ENCODE measurements at regions not wholly inside any gene's neighbourhood (a gene's known extent, or its start where the extent isn't known, plus 50 kb on each side); places are given as distances from the start of the nearest gene placed in this dataset.
"Not testable (repeated sequence)": the region's sequence is repeated elsewhere in the genome, so short reads cannot be mapped to it uniquely, and the experiment has no call there.

DNA sequence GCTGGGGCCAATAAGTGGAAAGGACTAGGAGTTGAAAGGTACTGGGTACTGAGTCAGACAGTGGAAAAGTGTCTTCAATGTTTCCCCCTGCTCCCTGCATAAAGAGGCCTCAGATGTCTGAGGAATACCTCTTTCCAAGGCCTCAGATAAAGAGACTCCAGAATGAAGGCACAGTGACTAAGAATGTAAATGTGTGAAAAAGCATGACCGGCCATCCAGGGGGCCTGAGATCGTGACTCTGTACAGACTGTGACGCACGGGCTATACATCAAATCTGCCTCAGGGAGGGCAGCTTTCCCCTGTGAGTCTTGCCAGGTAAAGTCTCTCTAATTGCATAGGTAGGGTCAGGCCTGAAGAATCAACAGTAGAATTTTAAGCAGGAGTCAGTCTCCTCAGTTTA is 1690.5 kb downstream of the KCNT2 start:
- no peak for DNase-seq (ENCODE audit: low read depth in 3 of 3)

DNA sequence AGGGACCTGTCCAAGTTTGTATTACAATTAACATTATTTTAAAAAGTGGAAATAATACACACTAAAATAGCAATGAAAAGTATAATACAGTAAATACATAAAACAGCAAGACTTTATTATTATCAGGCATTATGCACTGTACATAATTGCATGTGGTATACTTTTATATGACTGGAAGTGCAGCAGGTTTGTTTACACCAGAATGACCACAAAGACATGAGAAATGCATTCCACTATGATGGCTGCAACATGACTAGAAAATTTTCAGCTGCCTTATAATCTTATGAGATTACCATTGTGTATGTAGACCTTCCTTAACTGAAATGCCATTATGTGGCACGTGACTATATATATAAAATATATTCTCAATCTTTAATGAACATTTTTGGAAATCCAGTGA is 1699.6 kb downstream of the KCNT2 start:
- DNase-seq (ENCODE audit: low read depth in 3 of 3), result no peak

DNA sequence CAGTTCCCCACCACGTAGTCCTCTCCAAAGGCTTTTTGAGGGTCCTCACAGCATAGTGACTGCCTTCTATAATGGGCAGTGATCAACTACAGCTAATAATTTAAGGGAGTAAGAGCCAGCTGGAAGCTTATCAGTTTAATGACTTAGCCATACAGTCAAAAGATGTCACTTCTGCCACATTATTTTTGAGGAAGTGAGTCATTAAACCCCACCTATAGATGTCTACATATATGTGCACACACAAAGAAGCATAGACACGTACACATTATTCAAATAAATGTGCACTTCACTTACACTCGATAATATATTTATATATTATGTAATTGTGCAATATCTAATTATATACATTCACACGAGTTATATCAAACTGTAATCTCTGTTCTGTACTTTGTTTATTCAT is 1704.7 kb downstream of the KCNT2 start:
- DNase-seq (ENCODE audit: low read depth in 3 of 3), result no peak

DNA sequence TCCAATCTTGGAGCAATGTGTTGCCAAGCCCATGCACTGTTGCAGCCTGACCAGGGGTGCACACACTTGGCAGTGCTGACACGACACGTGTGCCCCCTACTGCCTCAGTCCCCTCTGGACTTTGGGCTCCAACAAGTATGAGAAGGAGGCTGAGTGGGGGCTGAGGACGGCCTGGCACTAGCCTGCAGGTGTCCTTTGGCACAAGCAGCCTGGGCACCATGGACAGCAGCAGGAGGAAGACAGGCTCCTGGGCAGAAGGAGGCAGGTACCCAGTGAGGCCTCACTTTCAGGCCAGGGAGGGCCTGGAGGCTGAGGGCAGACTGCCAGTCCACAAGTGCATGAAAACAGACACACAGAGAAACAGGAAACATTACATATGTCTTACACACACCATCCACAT is 1702.9 kb upstream of the B3GALT2 start:
- no peak for DNase-seq (ENCODE audit: low read depth in 3 of 3)

DNA sequence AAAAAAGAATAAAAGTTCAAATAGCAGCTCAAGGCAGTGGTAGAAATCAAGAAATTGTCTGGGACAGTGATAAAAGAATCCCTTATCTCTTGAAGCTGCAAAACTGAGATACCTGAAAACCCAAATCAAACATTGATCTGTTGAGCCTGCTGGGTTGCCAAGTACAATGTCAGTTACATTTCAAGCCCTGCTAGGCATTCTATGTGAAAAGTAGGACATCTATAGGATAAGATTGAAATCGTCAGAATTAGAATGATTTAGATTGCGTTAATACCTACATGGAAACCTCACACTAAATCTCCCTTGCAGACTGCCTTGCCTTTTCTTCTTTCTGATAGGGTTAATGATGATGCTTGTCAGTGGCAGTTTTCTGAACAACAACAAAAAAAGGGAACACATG is 1684.4 kb upstream of the B3GALT2 start:
- DNase-seq (ENCODE audit: low read depth in 3 of 3), result no peak

DNA sequence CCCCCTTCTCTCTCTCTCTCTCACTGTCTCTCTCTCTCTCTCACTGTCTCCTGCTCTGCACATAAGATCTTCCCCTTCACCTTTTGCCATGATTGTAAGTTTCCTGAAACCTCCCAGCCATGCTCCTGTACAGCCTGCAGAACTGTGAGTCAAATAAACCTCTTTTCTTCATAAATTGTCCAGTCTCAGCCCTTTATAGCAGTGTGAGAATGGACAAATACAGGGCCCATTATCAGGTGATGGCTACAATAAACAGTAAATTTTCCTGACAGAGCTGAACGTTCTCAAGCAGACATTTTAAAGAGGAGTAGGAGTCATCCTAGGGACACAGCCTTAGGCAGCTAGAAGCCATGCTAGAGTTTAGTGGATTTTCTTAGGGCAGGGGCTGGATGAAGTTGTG is 1679.7 kb upstream of the B3GALT2 start:
- no peak for DNase-seq (ENCODE audit: low read depth in 3 of 3)

DNA sequence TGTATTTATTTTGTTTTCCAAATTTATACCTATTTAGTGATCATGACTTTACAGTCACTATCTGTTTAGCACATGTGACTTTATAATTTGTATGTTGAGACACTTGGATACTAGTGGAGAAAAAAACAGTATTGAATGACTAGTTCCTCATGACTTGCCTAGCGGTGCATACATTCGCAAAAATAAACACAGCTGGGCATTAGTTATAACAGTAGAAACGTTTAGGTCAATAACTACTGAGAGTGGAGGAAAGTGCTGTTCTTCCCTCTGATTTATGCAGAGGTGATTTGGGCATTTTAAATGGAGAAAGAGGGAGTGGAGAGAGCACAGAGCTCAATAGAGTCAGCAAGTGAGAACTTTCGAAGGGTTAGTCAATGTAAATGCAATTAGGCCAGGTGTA is 1679.0 kb upstream of the B3GALT2 start:
- DNase-seq (ENCODE audit: low read depth in 3 of 3), result no peak

DNA sequence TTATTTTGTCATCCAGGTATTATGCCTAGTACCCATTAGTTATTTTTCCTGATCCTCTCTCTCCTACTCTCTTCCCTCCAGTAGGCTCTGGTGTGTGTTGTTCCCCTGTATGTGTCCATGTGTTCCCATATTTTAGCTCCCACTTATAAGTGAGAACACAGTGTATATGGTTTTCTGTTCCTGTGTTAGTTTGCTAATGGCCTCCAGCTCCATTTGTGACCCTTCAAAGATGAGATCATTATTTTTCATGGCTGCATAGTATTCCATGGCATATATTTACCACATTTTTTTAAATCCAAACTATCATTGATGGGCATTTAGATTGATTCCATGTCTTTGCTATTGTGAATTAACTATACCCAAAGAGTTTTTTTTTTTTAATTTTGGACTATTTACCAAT is 1675.7 kb upstream of the B3GALT2 start:
- no peak for DNase-seq (ENCODE audit: low read depth in 3 of 3)

DNA sequence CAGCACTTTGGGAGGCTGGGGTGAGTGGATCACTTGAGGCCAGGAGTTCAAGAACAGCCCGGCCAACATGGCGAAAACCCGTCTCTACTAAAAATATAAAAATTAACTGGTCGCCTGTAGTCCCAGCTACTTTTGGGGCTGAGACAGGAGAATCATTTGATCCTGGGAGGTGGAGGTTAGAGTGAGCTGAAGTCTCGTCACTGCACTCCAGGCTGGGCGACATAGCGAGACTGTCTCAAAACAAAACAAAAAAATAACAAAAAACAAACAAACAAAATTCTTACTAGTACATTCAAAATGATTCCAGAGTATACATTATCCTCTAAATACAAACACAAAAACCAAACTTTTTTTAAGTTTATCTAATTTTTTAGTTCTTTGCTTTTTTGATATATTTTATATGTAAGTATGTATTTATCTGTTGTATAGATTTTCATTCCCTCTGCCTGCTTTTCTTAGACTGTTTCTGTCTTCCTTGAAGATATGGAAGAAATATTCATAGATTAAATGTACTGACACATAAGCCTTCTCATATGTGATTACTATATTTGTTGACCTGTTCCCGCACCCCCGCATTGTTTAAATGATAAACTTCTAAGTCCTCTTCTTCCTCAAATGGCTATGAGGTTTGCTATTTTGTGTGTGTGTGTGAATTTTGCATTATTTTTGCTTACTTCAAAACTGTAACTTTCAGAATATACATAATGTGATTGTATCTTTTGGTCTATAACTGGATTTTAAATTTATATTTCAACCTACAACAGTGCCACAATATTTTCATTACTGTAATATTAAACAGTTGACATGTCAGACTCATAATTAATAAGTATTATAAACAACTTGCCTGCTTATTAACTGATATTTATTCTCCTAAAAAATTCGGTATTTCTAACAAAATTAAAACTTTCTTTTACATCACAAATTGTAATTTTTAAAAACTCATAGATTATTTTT is 1674.1 kb upstream of the B3GALT2 start:
- DNase-seq (ENCODE audit: low read depth in 3 of 3), result no peak

DNA sequence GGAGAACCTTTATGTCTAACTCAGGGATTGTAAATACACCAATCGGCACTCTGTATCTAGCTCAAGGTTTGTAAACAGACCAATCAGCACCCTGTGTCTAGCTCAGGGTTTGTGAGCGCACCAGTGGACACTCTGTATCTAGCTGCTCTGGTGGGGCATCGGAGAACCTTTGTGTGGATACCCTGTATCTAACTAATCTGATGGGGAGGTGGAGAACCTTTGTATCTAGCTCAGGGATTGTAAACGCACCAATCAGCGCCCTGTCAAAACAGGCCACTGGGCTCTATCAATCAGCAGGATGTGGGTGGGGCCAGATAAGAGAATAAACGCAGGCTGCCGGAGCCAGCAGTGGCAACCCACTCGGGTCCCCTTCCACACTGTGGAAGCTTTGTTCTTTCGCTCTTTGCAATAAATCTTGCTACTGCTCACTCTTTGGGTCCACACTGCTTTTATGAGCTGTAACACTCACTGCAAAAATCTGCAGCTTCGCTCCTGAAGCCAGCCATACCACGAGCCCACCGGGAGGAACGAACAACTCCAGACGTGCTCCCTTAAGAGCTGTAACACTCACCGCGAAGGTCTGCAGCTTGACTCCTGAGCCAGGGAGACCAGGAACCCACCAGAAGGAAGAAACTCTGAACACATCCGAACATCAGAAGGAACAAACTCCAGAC is 1673.2 kb upstream of the B3GALT2 start:
- not testable (repeated sequence) for DNase-seq (ENCODE audit: low read depth in 3 of 3)

DNA sequence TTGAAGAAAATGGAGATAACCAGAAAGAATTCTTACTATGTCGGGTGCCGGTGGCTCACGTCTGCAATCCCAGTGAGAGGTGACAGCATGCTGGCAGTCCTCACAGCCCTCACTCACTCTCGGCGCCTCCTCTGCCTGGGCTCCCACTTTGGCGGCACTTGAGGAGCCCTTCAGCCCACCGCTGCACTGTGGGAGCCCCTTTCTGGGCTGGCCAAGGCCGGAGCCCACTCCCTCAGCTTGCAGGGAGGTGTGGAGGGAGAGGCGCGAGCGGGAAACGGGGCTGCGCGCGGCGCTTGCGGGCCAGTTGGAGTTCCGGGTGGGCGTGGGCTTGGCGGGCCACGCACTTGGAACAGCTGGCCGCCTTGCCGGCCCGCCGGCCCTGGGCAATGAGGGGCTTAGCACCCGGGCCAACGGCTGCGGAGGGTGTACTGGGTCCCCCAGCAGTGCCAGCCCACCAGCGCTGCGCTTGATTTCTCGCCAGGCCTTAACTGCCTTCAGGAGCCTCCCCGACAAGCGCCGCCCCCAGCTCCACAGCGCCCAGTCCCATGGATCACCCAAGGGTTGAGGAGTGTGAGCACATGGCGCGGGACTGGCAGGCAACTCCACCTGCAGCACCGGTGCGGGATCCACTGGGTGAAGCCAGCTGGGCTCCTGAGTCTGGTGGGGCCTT is 1672.5 kb upstream of the B3GALT2 start:
- DNase-seq (ENCODE audit: low read depth in 3 of 3), result not testable (repeated sequence)

DNA sequence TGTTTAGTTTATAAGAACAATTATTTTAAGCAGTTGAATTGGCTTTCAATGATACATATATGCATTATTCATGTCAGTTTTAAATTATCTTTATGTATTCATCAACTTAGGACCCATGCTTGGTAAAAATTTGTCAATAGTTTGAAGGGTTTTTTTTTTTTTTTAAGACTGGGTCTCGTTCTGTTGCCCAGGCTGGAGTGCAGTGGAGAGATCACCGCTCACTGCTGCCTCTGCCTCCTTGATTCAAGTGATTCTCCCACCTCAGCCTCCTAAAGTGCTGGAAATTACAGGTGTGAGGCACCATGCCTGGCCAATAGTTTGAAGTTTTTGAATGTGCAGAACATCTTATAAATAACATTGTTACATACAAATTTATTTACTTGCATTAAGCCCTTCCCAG is 1671.0 kb upstream of the B3GALT2 start:
- no peak for DNase-seq (ENCODE audit: low read depth in 3 of 3)

DNA sequence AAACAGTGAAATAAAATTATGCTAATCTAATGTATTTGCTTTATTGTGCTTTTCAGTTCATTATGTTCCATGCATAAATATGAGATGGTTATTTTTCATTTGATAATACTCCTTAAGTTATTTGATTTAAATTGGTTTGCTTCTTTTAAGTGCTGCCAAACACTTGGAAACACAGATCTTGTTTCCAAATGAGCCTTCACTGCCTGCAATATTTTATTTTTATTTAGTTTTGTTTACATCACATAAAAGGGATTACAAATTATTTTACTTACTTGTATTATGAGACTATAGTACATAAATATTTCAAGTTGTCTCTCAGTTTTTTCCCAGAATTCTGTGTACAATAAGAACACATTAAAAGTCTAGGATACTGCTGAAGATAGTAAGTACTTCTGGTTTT is 1662.4 kb upstream of the B3GALT2 start:
- no peak for DNase-seq (ENCODE audit: low read depth in 3 of 3)

DNA sequence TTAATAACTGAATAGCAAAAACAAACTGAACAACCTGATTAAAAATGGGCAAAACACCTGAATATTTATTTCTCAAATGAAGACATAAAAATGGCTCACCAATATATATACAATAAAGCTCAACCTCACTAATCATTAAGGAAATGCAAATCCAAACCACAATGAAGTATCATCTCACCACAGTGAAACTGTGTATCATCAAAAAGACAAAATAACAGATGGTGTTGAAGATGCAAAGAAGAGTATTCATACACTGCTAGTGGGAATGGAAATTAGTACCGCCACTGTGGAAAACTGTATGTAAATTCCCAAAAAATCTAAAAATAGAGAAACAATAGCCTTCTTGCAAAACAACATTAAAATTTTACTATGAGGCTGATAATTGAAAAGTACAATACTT is 1660.1 kb upstream of the B3GALT2 start:
- DNase-seq (ENCODE audit: low read depth in 3 of 3), result no peak

DNA sequence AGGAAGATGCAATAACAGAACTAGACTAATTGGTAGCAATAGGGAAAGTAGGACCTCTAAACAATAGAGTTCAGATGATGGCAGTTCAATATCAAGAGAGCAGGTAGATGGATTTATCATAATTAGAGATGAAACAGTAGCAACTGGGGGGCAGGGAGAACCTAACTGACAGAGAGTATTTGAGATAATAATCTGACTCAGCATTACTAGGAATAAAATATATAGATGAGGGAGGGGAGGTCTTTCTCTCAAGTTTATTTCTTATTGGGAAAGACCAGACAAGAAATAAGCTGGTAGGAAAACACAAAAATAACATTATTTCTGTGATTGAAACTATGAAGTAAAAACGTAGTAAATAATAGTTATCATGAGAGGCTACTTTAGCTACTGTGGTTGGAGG is 1656.7 kb upstream of the B3GALT2 start:
- DNase-seq (ENCODE audit: low read depth in 3 of 3), result no peak

DNA sequence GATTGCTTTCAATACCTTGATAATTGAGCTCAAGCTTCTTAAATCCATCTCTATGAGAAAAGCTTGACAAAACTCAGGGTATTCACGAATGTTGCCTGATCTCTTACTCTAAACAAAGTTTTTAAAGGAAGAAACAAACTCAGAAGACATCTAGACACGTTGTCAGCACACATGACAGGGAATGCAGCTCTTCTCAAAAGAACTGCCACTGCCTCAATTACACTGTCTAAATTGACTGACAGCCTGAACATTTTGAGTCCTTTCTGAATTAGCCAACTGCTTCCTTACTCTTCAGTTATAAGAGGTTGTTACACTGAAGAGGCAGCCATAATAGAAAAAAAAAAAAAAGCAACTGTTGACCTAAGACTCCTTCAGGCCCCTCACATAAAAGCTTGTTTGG is 1646.7 kb upstream of the B3GALT2 start:
- DNase-seq (ENCODE audit: low read depth in 3 of 3), result no peak

DNA sequence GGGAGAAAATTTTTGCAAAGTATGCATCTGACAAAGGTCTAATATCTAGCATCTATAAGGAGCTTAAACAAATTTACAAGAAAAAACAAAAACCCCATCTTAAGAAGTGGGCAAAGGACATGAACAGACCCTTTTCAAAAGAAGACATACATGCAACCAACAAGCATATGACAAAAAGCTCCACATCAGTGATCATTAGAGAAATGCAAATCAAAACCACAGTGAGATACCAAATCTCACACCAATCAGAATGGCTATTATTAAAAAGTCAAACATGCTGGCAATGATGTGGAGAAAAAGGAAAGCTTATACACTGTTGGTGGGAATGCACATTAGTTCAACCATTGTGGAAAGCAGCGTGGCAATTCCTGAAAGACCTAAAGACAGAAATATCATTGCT is 1645.2 kb upstream of the B3GALT2 start:
- DNase-seq (ENCODE audit: low read depth in 3 of 3), result not testable (repeated sequence)

DNA sequence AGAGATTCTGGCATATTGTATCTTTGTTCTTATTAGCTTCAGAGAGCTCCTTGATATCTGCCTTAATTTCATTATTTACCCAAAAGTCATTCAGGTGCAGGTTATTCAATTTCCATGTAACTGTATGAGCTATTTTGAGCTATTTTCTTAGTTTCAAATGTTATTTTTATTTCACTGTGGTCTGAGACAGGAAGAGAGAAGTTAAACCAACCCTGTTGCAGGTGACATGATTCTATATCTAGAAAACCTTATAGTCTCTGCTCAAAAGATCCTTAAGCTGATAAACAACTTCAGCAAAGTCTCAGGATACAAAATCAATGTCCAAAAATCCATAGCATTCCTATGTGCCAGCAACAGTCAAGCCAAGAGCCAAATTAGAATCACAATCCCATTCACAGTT is 1644.0 kb upstream of the B3GALT2 start:
- no peak for DNase-seq (ENCODE audit: low read depth in 3 of 3)

DNA sequence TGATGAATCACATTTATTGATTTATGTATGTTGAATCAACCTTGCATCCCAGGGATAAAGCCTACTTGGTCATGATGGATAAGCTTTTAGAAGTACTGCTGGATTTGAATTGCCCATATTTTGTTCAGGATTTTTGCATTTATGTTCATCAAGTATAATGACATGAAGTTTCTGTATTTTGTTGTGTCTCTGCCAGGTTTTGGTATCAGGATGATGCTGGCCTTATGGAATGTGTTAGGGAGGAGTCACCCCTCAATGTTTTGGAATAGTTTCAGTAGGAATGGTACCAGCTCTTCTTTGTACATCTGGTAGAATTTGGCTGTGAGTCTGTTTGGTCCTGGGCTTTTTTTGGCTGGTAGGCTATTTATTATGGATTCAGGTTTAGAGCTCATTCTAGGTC is 1643.1 kb upstream of the B3GALT2 start:
- DNase-seq (ENCODE audit: low read depth in 3 of 3), result no peak

DNA sequence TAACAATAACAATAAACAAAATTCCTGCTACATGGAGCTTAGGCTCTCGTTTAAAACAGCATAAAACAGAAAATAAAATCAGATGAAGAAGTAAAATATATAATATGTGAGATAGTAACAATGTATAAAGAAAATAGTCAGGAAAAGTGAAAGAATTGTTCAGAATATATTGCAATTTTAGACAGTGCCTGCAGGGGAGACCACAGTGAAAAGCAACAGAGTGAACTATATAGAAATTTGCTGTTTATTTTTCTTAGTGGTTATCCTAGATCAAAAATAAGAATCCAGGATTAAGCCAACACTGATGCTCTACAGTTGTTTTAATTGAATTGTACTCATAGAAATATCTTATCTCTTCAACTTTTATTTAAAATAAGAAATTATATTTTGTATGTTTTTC is 1639.0 kb upstream of the B3GALT2 start:
- no peak for DNase-seq (ENCODE audit: low read depth in 3 of 3)

DNA sequence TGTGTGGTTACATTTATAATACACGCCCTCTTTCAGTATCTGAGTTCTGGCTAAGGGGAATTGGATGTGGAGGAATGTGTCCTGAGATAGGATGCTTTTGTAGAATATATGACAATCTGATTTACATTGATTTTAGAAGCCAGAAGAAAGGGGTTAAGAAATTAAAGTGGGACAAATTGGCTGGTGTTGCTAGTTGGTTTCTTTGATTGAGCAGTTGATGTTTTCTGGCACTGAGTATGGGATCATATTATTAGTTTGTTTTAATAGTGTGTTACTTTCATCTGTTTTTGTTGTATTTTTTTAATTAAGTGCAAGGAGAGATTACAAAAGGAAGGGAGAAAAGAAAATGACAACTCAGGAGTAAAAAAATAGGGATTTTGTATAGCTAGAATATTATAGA is 1634.7 kb upstream of the B3GALT2 start:
- DNase-seq (ENCODE audit: low read depth in 3 of 3), result no peak

DNA sequence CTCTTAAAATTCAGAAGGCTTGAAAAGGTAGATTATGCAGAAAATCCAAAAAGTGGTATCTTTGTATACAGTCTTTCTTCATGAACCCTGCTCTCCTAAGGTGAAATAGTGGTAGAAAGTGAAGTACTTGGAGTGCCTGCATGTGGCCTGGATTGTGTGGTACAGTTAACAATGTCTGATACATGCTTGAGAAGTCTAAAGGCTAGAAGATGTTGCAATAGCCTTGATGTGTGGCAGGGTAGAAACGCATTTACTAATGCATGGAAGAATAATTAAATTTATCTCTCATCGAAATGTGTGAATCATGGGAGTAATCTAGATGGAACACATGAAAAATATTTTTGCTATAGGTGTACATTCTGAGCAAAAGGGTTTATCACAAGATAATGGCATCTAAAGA is 1632.3 kb upstream of the B3GALT2 start:
- DNase-seq (ENCODE audit: low read depth in 3 of 3), result no peak

DNA sequence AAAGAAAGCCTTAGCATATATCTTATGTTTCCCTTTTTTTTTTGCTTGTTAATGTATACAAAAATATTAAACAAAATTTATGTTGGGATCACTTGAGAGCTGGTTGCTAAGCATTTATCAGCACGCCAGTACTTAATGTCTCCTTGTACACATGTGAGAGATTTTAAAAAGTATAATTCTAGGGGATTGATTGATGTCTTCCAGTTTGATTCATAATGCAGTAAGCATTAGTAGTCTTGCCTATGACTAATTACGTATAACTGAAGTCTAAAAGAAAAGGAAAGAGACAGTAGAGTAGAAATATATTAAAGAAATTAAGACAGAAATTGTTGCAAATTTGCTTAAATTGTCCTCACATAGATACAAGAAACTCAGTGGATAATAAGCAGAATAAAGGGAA is 1630.4 kb upstream of the B3GALT2 start:
- DNase-seq (ENCODE audit: low read depth in 3 of 3), result no peak
